HEK293 (cell line): ENCODE measurements at regions not wholly inside any gene's neighbourhood (a gene's known extent, or its start where the extent isn't known, plus 50 kb on each side); places are given as distances from the start of the nearest gene placed in this dataset.

Experiments
- ATF2 ChIP-seq: fragments of 450-650 bp; formaldehyde crosslinking; IDR thresholded peaks from 2 replicates; pipeline ENCODE4 v1.5.1; 2016; ENCODE audit warnings: missing biosample characterization, missing genetic modification characterization, low read depth
- CTCF ChIP-seq: fragments of 450-650 bp; formaldehyde crosslinking; IDR thresholded peaks from 2 replicates; pipeline ENCODE4 v1.5.1; 2016; ENCODE audit warnings: missing biosample characterization, missing genetic modification characterization
- PRDM2 ChIP-seq: fragments of 450-650 bp; formaldehyde crosslinking; IDR thresholded peaks from 2 replicates; pipeline ENCODE4 v1.5.1; 2016; ENCODE audit warnings: missing biosample characterization, missing genetic modification characterization, borderline replicate concordance
- REPIN1 ChIP-seq: fragments of 450-650 bp; formaldehyde crosslinking; IDR thresholded peaks from 2 replicates; pipeline ENCODE4 v1.5.1; 2017; ENCODE audit warnings: missing biosample characterization, missing genetic modification characterization, low read depth
- REST ChIP-seq: fragments of 450-650 bp; formaldehyde crosslinking; IDR thresholded peaks from 2 replicates; pipeline ENCODE4 v1.5.1; 2016; ENCODE audit warnings: missing biosample characterization, missing genetic modification characterization
- SALL2 ChIP-seq: fragments of 450-650 bp; formaldehyde crosslinking; IDR thresholded peaks from 2 replicates; pipeline ENCODE4 v1.5.0; 2017; ENCODE audit warnings: missing biosample characterization, mild to moderate bottlenecking, missing genetic modification characterization, borderline replicate concordance
- ZBTB20 ChIP-seq: fragments of 450-650 bp; formaldehyde crosslinking; IDR thresholded peaks from 2 replicates; pipeline ENCODE4 v1.5.1; 2016; ENCODE audit warnings: missing biosample characterization, missing genetic modification characterization
- ZBTB21 ChIP-seq: fragments of 450-650 bp; formaldehyde crosslinking; IDR thresholded peaks from 2 replicates; pipeline ENCODE4 v1.5.1; 2017; ENCODE audit warnings: missing biosample characterization, missing genetic modification characterization
- ZNF10 ChIP-seq: fragments of 450-650 bp; formaldehyde crosslinking; IDR thresholded peaks from 2 replicates; pipeline ENCODE4 v1.5.1; 2017; ENCODE audit warnings: missing biosample characterization, missing genetic modification characterization
- ZNF175 ChIP-seq: fragments of 450-650 bp; formaldehyde crosslinking; IDR thresholded peaks from 2 replicates; pipeline ENCODE4 v1.5.1; 2016; ENCODE audit warnings: missing biosample characterization, missing genetic modification characterization
- ZNF274 ChIP-seq, 2 experiments: fragments of 200-500 bp in 1 of 2; fragments of 450-650 bp in 1 of 2; sonication (Bioruptor generic) in 1 of 2; formaldehyde crosslinking in 1 of 2; IDR thresholded peaks; 2 replicates each; pipeline versions ENCODE4 v1.5.1 to v1.6.1; 2014 to 2016; ENCODE audit warnings: borderline replicate concordance in 1 of 2, inconsistent platforms in 1 of 2, low read length in 1 of 2, missing biosample characterization in 1 of 2, missing genetic modification characterization in 1 of 2
- ZNF530 ChIP-seq: fragments of 450-650 bp; formaldehyde crosslinking; IDR thresholded peaks from 2 replicates; pipeline ENCODE4 v1.5.1; 2016; ENCODE audit warnings: low read depth, missing biosample characterization, missing genetic modification characterization

GRCh38 chr5:42878550-42878949 is 66.9 kb upstream of the SELENOP start:
- TF ChIP-seq CTCF (tag by site-specific recombination) (no peak), ZNF274 (IDR thresholded peaks at IDR 0.05; ENCODE audit: low read length) (no peak), ZNF274 (tag by site-specific recombination; IDR thresholded peaks at IDR 0.05; ENCODE audit: borderline replicate concordance) (no peak), PRDM2 (tag by site-specific recombination) (no peak), ATF2 (no peak), REST (tag by site-specific recombination) (no peak), ZBTB21 (tag by site-specific recombination) (no peak), ZBTB20 (tag by site-specific recombination) (no peak), ZNF175 (tag by site-specific recombination) (no peak), ZNF530 (no peak), REPIN1 (no peak), SALL2 (no peak), ZNF10 (no peak)
